Naive B cell (primary cell): ENCODE measurements at regions not wholly inside any gene's neighbourhood (a gene's known extent, or its start where the extent isn't known, plus 50 kb on each side); places are given as distances from the start of the nearest gene placed in this dataset.

Experiments
- ATAC-seq, 2 donors: fragments of 150-1000 bp; cut with Tn5 transposase; 2 replicates each; pipeline ENCODE4 v1.10.0; 2021; ENCODE audit warnings: low read depth in 2 of 2, mild to moderate bottlenecking in 2 of 2, moderate library complexity in 2 of 2
- DNase-seq: peaks from one replicate; pipeline ENCODE4 v3.0.0; 2022
- H3K27ac Mint-ChIP-seq, 6 donors: one replicate each; pipeline ENCODE4 v1.8.0; 2020 to 2022; ENCODE audit warnings: mild to moderate bottlenecking in 6 of 6, mixed read lengths in 6 of 6, moderate library complexity in 5 of 6, inconsistent platforms in 2 of 6
- H3K27me3 Mint-ChIP-seq, 3 donors: one replicate each; pipeline ENCODE4 v1.8.0; 2021 to 2022; ENCODE audit warnings: mixed read lengths in 3 of 3, mild to moderate bottlenecking in 1 of 3
- H3K36me3 Mint-ChIP-seq, 2 donors: one replicate each; pipeline ENCODE4 v1.8.0; 2020 to 2022; ENCODE audit warnings: mixed read lengths in 2 of 2, inconsistent platforms in 1 of 2, mild to moderate bottlenecking in 1 of 2
- H3K4me1 Mint-ChIP-seq, 3 donors: one replicate each; pipeline ENCODE4 v1.8.0; 2020 to 2022; ENCODE audit warnings: mixed read lengths in 3 of 3, inconsistent platforms in 1 of 3, mild to moderate bottlenecking in 1 of 3, moderate library complexity in 1 of 3
- H3K4me3 Mint-ChIP-seq, 8 donors: one replicate each; pipeline ENCODE4 v1.8.0; 2020 to 2022; ENCODE audit warnings: mild to moderate bottlenecking in 8 of 8, mixed read lengths in 8 of 8, moderate library complexity in 8 of 8, inconsistent platforms in 2 of 8
- H3K9me3 Mint-ChIP-seq, 7 donors: one replicate each; pipeline ENCODE4 v1.8.0; 2020 to 2022; ENCODE audit warnings: mixed read lengths in 7 of 7, mild to moderate bottlenecking in 5 of 7, inconsistent platforms in 2 of 7, moderate library complexity in 1 of 7

DNA sequence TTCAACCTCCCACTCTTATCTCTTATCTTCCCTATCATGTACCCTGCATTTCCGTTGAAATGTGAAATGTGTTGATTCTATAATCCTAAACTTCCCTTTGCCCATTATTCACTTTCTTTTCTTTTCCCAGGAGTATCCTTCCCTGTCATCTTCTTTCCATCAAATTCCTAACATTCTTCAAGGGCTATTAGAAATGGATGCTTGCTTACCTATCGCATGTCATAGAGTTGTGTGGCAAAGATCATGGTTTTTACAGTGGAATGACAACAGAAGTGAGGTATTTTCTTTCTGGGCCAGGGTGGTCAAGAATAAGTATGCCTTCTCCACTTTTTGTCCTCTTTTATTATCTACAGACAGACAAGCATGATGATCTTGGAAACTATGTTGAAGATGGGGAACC lies 124.4 kb upstream of the SLC5A12 start:
- DNase-seq: no peak
- H3K4me1 Mint-ChIP-seq: no peaks in the 10 kb centered on the region
- no peak overlapping the region for H3K27ac Mint-ChIP-seq
- no peak for ATAC-seq
- H3K9me3 Mint-ChIP-seq: peaks cover 0 to 6% (median 0%) of the 10 kb centered on the region in 7 donors
- no peaks in the 10 kb centered on the region for H3K36me3 Mint-ChIP-seq
- H3K27me3 Mint-ChIP-seq: no peaks in the 10 kb centered on the region
- no peak overlapping the region for H3K4me3 Mint-ChIP-seq

DNA sequence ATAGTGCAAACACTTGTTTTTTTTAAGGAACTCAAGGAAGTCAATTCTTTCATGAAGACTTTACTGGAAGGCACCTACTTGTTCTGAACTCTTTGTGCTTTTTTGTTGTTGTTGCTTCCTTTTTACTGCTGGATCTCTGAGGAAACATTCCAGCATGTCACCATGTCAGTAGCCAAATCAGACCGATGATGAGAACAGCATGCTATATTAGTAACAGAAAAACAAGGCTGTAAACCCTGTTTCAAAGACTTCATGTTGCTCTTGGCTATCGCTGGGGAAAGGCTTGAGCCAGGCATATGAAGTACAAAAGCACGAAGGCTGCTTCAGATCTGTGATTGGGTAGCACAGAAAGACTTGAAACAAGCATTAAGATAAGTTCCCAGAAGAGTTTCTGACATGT lies 125.6 kb upstream of the SLC5A12 start:
- Mint-ChIP-seq H3K4me3 (no peak overlapping the region), H3K36me3 (no peaks in the 10 kb centered on the region), H3K4me1 (no peaks in the 10 kb centered on the region), H3K9me3 (peaks cover 0 to 4% (median 0%) of the 10 kb centered on the region in 7 donors), H3K27ac (no peak overlapping the region), H3K27me3 (no peaks in the 10 kb centered on the region)
- DNase-seq: no peak
- no peak for ATAC-seq

DNA sequence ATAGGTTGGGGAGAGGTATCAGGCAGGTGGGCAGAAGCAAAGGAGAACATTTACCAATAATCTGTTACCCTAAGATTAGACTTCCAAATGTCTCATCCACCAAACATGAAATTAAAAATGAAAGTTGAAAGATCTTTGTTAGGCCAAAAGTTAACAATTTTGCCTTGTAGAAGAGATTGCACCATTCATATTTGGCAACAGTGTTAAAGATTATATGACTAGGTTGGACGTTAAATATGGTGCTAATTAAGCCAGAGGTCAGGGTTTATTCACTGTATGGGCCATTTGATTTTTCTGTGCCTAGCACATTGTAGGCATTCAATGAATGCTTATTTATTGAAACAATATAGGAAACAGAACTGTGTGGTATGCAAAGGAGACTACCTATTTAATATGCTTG lies 126.1 kb upstream of the SLC5A12 start:
- no peaks in the 10 kb centered on the region for H3K4me1 Mint-ChIP-seq
- no peaks in the 10 kb centered on the region for H3K36me3 Mint-ChIP-seq
- H3K9me3 Mint-ChIP-seq: peaks cover 0 to 4% (median 0%) of the 10 kb centered on the region in 7 donors
- ATAC-seq: no peak
- no peak overlapping the region for H3K27ac Mint-ChIP-seq
- H3K27me3 Mint-ChIP-seq: no peaks in the 10 kb centered on the region
- no peak overlapping the region for H3K4me3 Mint-ChIP-seq
- no peak for DNase-seq

DNA sequence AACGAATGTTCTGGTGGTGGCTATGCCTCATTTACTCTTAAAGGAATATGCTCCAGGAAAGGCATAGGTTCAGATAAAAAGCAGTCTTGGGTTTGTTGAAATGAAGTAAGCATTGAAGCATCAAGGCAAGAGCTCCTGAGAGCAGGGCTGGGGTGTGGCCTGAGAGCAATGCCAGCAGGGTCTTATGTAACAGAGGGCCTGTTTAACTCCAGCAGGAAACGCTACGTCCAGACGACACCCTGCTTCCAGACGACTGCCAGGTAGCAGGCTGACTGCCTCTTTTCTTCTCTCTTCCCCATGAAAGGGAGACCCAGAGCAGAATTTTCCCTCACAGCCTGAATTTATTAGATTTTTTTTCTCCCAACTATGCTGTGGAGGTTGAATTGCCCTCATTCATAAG lies 127.2 kb upstream of the SLC5A12 start:
- peaks cover 0 to 2% (median 0%) of the 10 kb centered on the region in 7 donors for H3K9me3 Mint-ChIP-seq
- no peak for DNase-seq
- no peaks in the 10 kb centered on the region for H3K27me3 Mint-ChIP-seq
- no peak overlapping the region for H3K4me3 Mint-ChIP-seq
- H3K27ac Mint-ChIP-seq: no peak overlapping the region
- ATAC-seq: no peak
- H3K36me3 Mint-ChIP-seq: no peaks in the 10 kb centered on the region
- H3K4me1 Mint-ChIP-seq: no peaks in the 10 kb centered on the region

DNA sequence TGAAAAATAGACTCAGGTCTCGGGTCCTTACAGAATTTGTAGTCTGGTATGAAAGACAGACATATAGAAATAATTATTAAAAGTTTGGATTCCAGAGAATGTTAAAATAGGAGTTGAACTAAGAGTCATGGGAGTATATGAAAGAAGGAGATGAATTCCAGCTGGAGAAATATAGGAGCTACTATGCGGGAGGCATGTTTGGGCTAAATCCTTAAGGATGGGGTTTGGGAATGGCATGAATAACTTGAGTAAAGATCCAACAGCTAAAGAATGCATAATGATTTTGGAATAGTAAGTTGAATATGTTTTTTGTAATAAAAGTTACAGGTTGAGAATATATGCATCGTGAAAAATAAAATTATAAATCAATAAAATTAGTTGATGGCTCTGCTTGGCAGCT lies 129.4 kb upstream of the SLC5A12 start:
- no peak overlapping the region for H3K27ac Mint-ChIP-seq
- H3K9me3 Mint-ChIP-seq: no peaks in the 10 kb centered on the region
- no peaks in the 10 kb centered on the region for H3K36me3 Mint-ChIP-seq
- ATAC-seq (no peak), DNase-seq (no peak)
- H3K27me3 Mint-ChIP-seq: no peaks in the 10 kb centered on the region
- H3K4me1 Mint-ChIP-seq: no peaks in the 10 kb centered on the region
- H3K4me3 Mint-ChIP-seq: no peak overlapping the region

DNA sequence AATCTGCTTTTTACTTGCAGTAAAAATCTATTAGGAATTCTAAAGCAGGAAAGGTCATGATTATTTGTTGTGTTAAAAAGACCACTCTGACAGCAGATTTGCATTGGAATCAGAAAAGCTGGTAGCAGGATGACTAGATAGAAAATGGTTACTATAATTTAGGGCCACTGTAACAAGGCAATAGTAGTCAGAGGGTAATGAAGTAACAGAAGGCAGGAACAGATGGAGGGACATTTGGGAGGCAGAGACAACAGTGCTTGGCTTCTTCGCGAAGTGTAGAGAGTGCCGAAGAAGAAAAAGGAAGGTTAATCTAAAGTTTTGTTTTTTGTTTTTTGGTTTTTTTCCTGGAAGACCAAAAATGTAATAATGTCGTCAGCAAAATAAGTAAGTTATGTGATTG lies 129.8 kb upstream of the SLC5A12 start:
- no peaks in the 10 kb centered on the region for H3K4me1 Mint-ChIP-seq
- no peak for ATAC-seq
- H3K27me3 Mint-ChIP-seq: no peaks in the 10 kb centered on the region
- no peak for DNase-seq
- no peaks in the 10 kb centered on the region for H3K36me3 Mint-ChIP-seq
- H3K27ac Mint-ChIP-seq: no peak overlapping the region
- H3K4me3 Mint-ChIP-seq: no peak overlapping the region
- no peaks in the 10 kb centered on the region for H3K9me3 Mint-ChIP-seq

DNA sequence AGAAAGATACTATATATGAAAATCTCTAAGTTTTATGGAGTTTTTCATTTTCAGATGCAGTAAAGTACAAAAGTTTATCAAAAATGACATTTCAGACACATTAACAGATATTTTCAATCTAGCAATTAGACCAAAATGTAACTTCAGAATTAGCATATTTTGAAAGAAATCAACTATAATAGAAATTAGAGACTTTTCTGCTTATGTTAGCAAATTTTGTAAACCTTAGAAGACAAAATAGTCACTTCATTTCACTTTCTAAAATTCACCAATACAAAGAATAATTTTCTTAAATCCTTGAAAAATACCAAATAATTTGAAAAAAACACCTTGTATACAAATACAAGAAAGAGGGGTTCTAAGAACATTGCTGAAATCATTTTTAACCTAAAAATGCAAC lies 135.8 kb upstream of the FIBIN start:
- ATAC-seq (no peak), DNase-seq (no peak)
- Mint-ChIP-seq H3K4me3 (no peak overlapping the region), H3K36me3 (no peaks in the 10 kb centered on the region), H3K27ac (no peak overlapping the region), H3K27me3 (no peaks in the 10 kb centered on the region), H3K4me1 (no peaks in the 10 kb centered on the region), H3K9me3 (no peaks in the 10 kb centered on the region)

DNA sequence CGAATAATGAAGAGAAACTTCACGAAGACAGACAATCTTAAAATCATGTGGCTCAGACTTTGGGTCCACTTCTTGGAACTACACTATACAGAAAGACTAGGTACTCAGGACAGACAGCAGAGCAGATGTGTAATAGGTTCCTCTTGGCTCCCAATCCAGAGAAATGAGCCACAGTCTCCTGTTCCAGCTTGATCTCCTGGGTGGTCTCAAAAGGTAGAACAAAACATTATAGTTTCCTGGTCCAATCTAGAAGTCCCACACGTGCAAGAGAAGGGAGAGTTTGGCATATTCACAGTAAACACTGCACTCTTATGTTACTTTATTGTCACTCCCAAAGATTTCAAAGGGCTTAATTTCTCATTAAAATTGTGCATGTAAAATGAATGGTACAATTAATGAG lies 134.5 kb upstream of the FIBIN start:
- no peak overlapping the region for H3K27ac Mint-ChIP-seq
- no peaks in the 10 kb centered on the region for H3K4me1 Mint-ChIP-seq
- H3K36me3 Mint-ChIP-seq: no peaks in the 10 kb centered on the region
- ATAC-seq (no peak), DNase-seq (no peak)
- peaks cover 0 to 4% (median 0%) of the 10 kb centered on the region in 7 donors for H3K9me3 Mint-ChIP-seq
- H3K27me3 Mint-ChIP-seq: no peaks in the 10 kb centered on the region
- no peak overlapping the region for H3K4me3 Mint-ChIP-seq

DNA sequence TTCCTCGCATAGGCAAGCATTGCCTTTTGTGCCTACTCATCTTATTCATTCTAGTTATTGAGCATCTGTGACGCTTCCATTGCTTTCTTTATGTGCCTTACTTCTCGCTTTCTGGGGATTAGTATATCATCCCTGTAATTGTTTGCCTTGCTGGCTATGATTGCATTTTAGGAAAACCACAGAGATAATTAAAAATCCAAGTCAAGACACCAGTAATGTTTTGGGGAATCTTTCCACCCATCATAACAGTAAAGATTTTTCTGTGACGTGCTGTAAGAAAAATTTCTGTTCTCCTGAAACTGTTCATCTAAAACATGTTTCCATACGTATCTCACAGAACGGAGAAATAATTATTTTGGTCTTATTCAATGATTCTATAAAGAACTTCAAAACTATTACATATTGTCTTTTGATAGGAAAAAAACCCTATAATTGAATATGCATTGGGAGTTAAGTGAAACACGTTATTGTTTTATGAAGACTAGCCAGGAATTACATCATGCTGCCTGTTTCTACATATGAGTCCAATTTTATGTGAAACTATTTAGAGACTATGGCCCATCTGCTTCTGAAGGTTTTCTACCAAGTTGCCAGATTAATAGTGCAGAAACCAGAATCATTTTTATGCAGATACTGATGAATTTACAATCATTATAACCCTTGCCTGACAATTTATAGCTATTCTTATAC lies 133.7 kb upstream of the FIBIN start:
- no peaks in the 10 kb centered on the region for H3K27me3 Mint-ChIP-seq
- H3K27ac Mint-ChIP-seq: no peak overlapping the region
- ATAC-seq (no peak), DNase-seq (no peak)
- no peak overlapping the region for H3K4me3 Mint-ChIP-seq
- peaks cover 0 to 4% (median 0%) of the 10 kb centered on the region in 7 donors for H3K9me3 Mint-ChIP-seq
- no peaks in the 10 kb centered on the region for H3K4me1 Mint-ChIP-seq
- H3K36me3 Mint-ChIP-seq: no peaks in the 10 kb centered on the region

DNA sequence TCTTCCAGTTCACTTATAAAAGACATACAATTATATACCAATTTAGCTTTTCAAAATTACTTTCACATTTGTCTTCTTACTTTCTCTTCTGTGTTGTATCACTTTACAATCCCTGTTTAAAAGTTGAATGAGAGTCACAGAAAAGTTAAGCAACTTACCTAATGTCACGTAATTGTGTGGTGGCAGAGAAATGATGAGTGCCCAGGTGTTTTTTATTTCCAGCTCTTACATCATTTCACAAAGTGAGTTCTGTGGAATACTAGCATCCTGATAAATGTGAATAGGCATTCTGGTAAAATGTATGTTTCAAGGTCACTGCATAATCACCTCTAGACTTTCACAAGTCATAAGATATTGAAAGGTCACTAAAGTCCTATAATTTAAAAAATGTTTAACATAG lies 133.0 kb upstream of the FIBIN start:
- H3K27ac Mint-ChIP-seq: no peak overlapping the region
- peaks cover 0 to 6% (median 0%) of the 10 kb centered on the region in 7 donors for H3K9me3 Mint-ChIP-seq
- no peak overlapping the region for H3K4me3 Mint-ChIP-seq
- DNase-seq (no peak), ATAC-seq (no peak)
- no peaks in the 10 kb centered on the region for H3K36me3 Mint-ChIP-seq
- H3K27me3 Mint-ChIP-seq: no peaks in the 10 kb centered on the region
- no peaks in the 10 kb centered on the region for H3K4me1 Mint-ChIP-seq

DNA sequence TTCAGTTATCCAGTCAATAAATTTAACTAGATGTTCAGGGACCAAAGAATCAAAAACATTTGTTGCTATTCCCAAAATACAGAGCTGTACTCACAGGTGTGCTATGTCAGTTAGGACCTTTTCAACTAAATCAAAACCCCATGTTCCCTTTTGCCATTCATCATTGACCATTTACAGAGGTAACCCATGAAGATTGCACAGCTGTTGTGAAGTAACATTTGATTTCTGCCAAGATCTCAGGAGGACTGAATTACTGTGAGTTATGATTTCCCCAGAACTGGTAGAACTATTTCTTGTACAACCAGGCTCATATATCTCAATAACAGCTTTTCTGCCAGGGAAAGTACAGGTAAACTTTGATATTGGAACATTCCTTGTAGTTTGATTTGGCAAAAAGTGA lies 131.1 kb upstream of the FIBIN start:
- no peaks in the 10 kb centered on the region for H3K4me1 Mint-ChIP-seq
- H3K27ac Mint-ChIP-seq: no peak overlapping the region
- no peaks in the 10 kb centered on the region for H3K36me3 Mint-ChIP-seq
- no peak overlapping the region for H3K4me3 Mint-ChIP-seq
- peaks cover 0 to 7% (median 0%) of the 10 kb centered on the region in 7 donors for H3K9me3 Mint-ChIP-seq
- H3K27me3 Mint-ChIP-seq: no peaks in the 10 kb centered on the region
- DNase-seq (no peak), ATAC-seq (no peak)

DNA sequence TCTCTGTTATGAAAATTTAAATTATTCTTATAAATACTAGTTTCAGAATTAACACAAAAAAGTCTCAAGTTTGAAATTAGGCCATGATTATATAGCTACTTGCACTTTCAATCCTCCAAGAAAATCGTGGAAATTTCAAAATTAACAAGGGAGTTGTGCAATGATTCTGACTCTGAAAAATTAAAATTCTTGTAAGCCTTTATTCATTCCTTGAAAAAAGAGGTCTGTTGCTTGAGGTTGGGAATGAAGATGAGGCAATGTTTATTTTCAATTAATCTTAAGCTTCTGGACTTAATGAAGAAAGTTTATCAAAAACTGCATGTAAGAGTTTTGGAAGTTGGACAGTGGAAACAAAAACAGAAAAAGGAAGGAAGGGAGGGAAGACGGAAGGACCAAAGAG lies 128.2 kb upstream of the FIBIN start:
- Mint-ChIP-seq H3K36me3 (no peaks in the 10 kb centered on the region), H3K4me3 (no peak overlapping the region), H3K9me3 (peaks cover 0 to 17% (median 7%) of the 10 kb centered on the region in 7 donors), H3K4me1 (no peaks in the 10 kb centered on the region), H3K27me3 (no peaks in the 10 kb centered on the region), H3K27ac (peak overlapping the region in 1 of 6 donors; percentile 56)
- DNase-seq (no peak), ATAC-seq (no peak)

DNA sequence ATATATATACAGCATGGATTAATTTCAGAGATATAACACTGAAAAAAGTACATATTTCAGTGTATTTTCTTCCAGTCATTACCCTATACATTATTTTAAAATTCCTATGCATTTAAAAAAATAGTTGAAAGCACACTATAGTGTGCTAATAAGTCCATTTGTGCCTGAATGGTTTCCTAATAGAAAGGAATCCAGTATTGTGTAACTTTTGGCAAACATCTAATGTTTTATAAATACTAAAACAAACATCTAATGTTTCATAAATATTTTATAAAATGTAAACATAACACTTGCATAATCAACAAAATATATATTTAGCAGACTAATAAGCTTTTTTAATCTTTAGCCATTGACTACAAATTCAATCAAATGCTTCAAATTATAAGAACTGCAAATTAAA lies 126.6 kb upstream of the FIBIN start:
- DNase-seq (no peak), ATAC-seq (no peak)
- Mint-ChIP-seq H3K9me3 (peaks cover 0 to 17% (median 7%) of the 10 kb centered on the region in 7 donors), H3K36me3 (no peaks in the 10 kb centered on the region), H3K27ac (no peak overlapping the region), H3K27me3 (no peaks in the 10 kb centered on the region), H3K4me1 (no peaks in the 10 kb centered on the region), H3K4me3 (no peak overlapping the region)

DNA sequence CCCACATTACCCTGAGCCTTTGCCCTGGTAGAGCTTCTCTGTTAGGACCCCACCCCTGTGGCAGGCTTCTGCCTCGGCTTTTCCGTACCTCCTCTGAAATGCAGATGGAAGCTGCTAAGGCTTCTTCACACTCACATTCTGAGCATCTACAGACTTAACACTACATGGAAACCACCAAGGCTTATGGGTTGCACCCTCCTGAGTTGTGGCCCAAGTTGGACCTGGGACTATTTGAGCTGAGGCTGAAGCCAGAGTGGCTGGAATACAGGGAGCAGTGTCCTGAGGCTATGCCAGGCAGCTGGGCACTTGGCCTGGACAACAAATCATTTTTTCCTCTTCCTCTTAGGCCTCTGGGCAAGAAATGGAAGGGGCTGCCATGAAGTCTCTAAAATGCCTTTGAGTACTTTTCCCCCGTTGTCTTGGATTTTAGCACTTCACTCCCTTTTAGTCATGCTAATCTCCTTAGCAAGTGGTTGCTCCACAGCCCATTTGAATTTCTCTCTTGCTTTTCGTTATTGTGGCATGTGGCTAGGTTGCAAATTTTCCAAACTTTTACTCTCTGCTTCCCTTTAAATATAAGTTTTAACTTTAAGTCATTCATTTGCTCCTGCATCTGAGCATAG lies 114.8 kb upstream of the FIBIN start:
- Mint-ChIP-seq H3K4me1 (no peaks in the 10 kb centered on the region), H3K36me3 (no peaks in the 10 kb centered on the region), H3K27me3 (no peaks in the 10 kb centered on the region), H3K4me3 (no peak overlapping the region), H3K27ac (no peak overlapping the region), H3K9me3 (peaks cover 5 to 30% (median 14%) of the 10 kb centered on the region in 7 donors)
- DNase-seq (no peak), ATAC-seq (no peak)
